Right cardiac atrium (tissue), 5 donors: ENCODE measurements at regions not wholly inside any gene's neighbourhood (a gene's known extent, or its start where the extent isn't known, plus 50 kb on each side); places are given as distances from the start of the nearest gene placed in this dataset.
"Not testable (repeated sequence)": the region's sequence is repeated elsewhere in the genome, so short reads cannot be mapped to it uniquely, and the experiment has no call there.

Experiments used
- ATAC-seq, 2 donors: fragments of 200-7000 bp; cut with Tn5 transposase; one replicate each; pipeline versions ENCODE4 v1.8.0 to v1.9.1; 2020; ENCODE audit warnings: moderate library complexity in 2 of 2, mild to moderate bottlenecking in 1 of 2
- DNase-seq, 3 donors: peaks; one replicate each; pipeline ENCODE4 v3.0.0-alpha.2; 2020
- H3K27ac ChIP-seq: one replicate; pipeline ENCODE4 v1.5.1; 2013; ENCODE audit warnings: mild to moderate bottlenecking, low read length, control low read depth, moderate library complexity
- H3K27me3 ChIP-seq: one replicate; pipeline ENCODE4 v1.6.1; 2013; ENCODE audit not compliant: control insufficient read depth, insufficient read depth
- H3K4me1 ChIP-seq: one replicate; pipeline ENCODE4 v1.6.1; 2013; ENCODE audit warnings: low read length; ENCODE audit not compliant: control insufficient read depth, insufficient read depth
- H3K4me3 ChIP-seq: one replicate; pipeline ENCODE4 v1.5.1; 2013; ENCODE audit warnings: low read length, control low read depth
- H3K9me3 ChIP-seq: one replicate; pipeline ENCODE4 v1.6.1; 2013; ENCODE audit warnings: low read length; ENCODE audit not compliant: control insufficient read depth
- WGBS: extraction: QIAGEN DNeasy Blood & Tissue Kit; methylation state at CpG from one replicate; pipeline ENCODE4 v1.1.7; 2013; 5-methylcytosine and 5-hydroxymethylcytosine counted together
- intact Hi-C, 4 donors: fragments of 100-400 bp; cut with DNase I; formaldehyde crosslinking; loops; one replicate each; pipeline versions ENCODE4 v1.11.0 to v1.14.0; 2022 to 2023
- microRNA-seq, 2 donors: library from miRNA; unstranded; fragments of <30 nt; microRNA quantifications; one replicate each; pipeline ENCODE4 v1.2.0, GENCODE V29; 2020 to 2021
- donor health status: healthy with polysubstance abuse.
- donor health status: DM: no; HTN: yes; CAD: no.
- donor health status: DM: no; HTN: no; CAD: no.
- donor health status: DM: no; HTN: yes; CAD: no; lungs with severe emphysema.
- donor health status: DM: yes; HTN: yes; CAD: no.

DNA sequence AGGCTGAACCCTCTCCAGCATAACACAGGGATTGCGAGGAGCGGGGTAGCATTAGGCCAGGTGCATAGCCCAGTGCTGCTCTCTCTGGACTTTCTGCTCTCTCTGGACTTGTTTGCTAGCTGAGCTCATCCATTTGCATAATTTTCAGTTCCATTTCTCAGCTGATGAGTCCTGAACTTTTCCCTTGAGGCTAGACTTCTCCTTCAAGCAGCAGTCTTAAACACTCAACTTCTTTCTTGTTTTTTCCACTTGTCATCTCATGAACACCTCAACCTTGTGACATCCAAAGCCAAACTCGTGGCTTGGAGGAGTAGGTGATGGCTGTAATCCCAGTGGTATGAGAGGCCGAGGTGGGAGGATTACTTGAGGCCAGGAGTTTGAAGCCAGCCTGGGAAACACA lies 62.4 kb upstream of the EEF2KMT start:
- H3K27me3 ChIP-seq, H3K4me3 ChIP-seq, H3K4me1 ChIP-seq, intact Hi-C loops, H3K27ac ChIP-seq, H3K9me3 ChIP-seq, DNase-seq, ATAC-seq: not testable (repeated sequence)
- WGBS: 66% methylated on average over 4 of the region's 4 CpGs

DNA sequence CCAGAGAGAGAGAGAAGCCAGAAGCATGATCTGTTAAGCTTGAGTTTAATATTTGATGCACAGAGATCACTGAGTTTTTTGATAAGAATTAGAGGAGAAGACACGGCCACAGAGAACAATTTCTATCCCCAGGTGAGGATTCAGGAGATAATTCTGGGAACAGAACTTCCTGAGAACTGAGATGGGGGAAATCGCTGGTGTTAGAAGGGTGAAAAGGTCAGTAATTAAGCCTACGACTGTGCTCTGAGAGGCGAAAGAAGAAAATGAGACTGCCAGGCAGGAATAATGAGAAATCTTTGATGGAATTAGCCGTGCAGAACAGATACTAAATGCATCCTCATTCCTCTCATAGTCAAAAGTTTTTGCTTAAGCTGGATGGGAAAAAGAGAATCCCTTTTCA lies 61.9 kb upstream of the EEF2KMT start:
- intact Hi-C loops, DNase-seq: not testable (repeated sequence)
- WGBS: 43% methylated on average over 5 of the region's 5 CpGs

DNA sequence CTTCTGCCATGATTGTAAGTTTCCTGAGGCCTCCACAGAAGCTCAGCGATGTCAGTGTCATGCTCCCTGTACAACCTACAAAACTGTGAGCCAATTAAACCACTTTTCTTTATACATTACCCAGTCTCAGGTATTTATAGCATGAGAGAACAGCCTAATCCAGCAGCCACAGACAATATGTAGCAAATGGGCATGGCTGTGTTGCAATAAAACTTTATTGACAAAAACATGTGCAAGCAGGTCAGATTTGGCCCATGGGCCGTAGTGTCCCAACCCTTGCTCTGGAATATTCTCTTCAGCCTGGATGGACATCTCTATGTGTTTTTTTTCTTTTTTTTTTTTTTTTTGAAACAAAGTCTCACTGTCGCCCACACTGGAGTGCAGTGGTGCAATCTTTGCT lies 60.9 kb upstream of the EEF2KMT start:
- intact Hi-C loops: no loop called here
- WGBS: 91% methylated on average over 3 of the region's 3 CpGs

More for the DNA sequence above, 61.9 kb upstream of the EEF2KMT start:
- not testable (repeated sequence) for H3K9me3 ChIP-seq, H3K27me3 ChIP-seq, H3K27ac ChIP-seq, H3K4me1 ChIP-seq, ATAC-seq, H3K4me3 ChIP-seq

DNA sequence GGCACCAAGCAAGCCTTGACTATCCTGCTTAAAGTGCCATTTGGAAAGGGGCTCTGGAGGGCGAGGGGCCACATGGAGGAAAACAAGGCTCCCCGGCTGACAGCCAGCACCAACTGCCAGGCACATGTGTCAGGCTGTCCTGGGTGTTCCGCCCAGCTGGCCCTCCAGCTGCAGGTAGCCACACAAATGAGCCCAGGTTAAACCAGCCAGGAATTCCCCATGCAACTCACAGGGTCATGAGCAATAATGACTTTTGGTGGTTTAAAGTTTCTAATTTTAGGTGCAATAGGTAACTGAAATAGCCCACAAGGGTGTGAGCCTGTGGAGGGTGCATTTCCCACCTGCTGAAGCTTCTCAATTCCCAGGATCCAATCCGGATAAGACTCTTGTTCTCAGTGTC lies 58.9 kb upstream of the EEF2KMT start:
- H3K4me1 ChIP-seq, ATAC-seq, H3K27me3 ChIP-seq, H3K9me3 ChIP-seq, DNase-seq, H3K27ac ChIP-seq, intact Hi-C loops, H3K4me3 ChIP-seq: not testable (repeated sequence)
- WGBS: 81% methylated on average over 4 of the region's 4 CpGs

More for the DNA sequence above, 60.9 kb upstream of the EEF2KMT start:
- Histone ChIP-seq H3K27me3 (no peaks in the 10 kb centered on the region), H3K9me3 (no peaks in the 10 kb centered on the region), H3K4me1 (no peaks in the 10 kb centered on the region), H3K27ac (no peak overlapping the region), H3K4me3 (no peak overlapping the region)
- DNase-seq: no peak
- no peak for ATAC-seq

DNA sequence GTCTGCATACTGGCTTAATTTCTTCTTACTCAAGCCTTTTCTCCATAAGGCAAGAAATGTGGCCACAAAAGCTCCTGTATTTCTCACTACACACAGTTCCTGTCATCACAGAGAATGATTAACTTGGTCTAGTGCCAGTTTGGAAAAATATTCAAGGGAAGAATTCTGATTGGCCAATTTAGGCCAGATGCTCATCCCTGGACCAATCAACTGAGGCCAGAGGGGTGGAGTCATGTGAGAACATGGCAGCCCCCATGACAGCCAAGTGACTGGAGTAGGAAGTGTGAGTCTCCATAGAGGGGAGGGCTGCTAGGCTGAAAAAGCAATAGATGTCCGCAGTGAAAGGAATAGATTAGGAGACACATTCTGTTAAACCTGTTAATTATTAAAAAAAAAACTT lies 56.4 kb upstream of the EEF2KMT start:
- not testable (repeated sequence) for H3K9me3 ChIP-seq, ATAC-seq

DNA sequence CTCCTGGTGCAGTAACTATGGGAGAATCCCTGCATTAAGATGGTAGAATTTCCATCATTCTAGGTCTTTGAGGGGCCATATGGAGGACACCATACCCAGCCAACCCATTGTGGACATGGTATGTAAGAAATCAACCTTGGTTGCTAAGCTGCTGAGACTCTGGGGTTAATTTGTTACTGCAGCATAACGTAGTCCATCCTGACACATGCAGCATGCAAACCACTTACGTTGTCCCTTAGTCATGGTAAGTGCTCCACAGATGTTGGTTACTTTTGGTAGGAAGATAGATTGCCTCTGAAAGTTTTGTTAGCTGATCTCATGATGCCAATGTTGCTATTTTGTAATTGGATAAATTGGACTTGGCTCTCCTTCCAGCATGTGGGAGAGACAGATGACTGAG lies 53.8 kb upstream of the EEF2KMT start:
- WGBS: 64% methylated on average over 2 of the region's 2 CpGs
- H3K9me3 ChIP-seq, intact Hi-C loops, DNase-seq, H3K4me3 ChIP-seq, H3K27ac ChIP-seq, H3K4me1 ChIP-seq, H3K27me3 ChIP-seq, ATAC-seq: not testable (repeated sequence)

More for the DNA sequence above, 56.4 kb upstream of the EEF2KMT start:
- H3K27ac ChIP-seq, H3K4me1 ChIP-seq, DNase-seq, intact Hi-C loops, H3K27me3 ChIP-seq, H3K4me3 ChIP-seq: not testable (repeated sequence)
- 89% methylated on average over 1 of the region's 1 CpG for WGBS

Small RNA genes lying in the stretch of these regions (microRNA-seq; reads per million reads assigned to microRNA genes)
- 0 reads per million in 2 donors for gene MIR8065
